Stomach (tissue), 8 donors: ENCODE measurements at regions not wholly inside any gene's neighbourhood (a gene's known extent, or its start where the extent isn't known, plus 50 kb on each side); places are given as distances from the start of the nearest gene placed in this dataset.

ENCODE experiments used
- DNase-seq, 2 donors: peaks; one replicate each; pipeline versions ENCODE4 v3.0.0 to v3.0.0-alpha.2; 2013 to 2019
- H3K27ac ChIP-seq, 5 donors: fragments of 200-600 bp in 4 of 5; sonication (generic) in 4 of 5; one replicate each; pipeline ENCODE4 v1.5.1; 2013 to 2019; ENCODE audit warnings: mild to moderate bottlenecking in 1 of 5, moderate library complexity in 1 of 5
- H3K27me3 ChIP-seq, 3 donors: fragments of 200-600 bp; sonication (generic); one replicate each; pipeline ENCODE4 v1.5.1; 2017 to 2019; ENCODE audit warnings: mixed run types in 1 of 3
- H3K36me3 ChIP-seq, 4 donors: fragments of 200-600 bp; sonication (generic); 1 replicate in 3 of 4; 2 replicates in 1 of 4; pipeline ENCODE4 v1.5.1; 2016 to 2019
- H3K4me1 ChIP-seq, 4 donors: fragments of 200-600 bp; sonication (generic); one replicate each; pipeline ENCODE4 v1.5.1; 2016 to 2019
- H3K4me3 ChIP-seq, 4 donors: fragments of 200-600 bp; sonication (generic) in 3 of 4; one replicate each; pipeline ENCODE4 v1.5.1; 2016 to 2019; ENCODE audit warnings: mild to moderate bottlenecking in 1 of 4
- H3K9me3 ChIP-seq, 4 donors: fragments of 200-600 bp; sonication (generic); one replicate each; pipeline ENCODE4 v1.5.1; 2016 to 2019
- CTCF ChIP-seq, 7 experiments: fragments of 450-650 bp in 4 of 7; fragments of 200-600 bp in 3 of 7; sonication (generic) in 3 of 7; IDR thresholded peaks; one replicate each; pipeline ENCODE4 v1.5.1; 2016 to 2019; ENCODE audit warnings: antibody characterized with exemption in 7 of 7, control low read depth in 2 of 7, mild to moderate bottlenecking in 1 of 7
- EP300 ChIP-seq: sonication (generic); formaldehyde crosslinking; IDR thresholded peaks from one replicate; pipeline ENCODE4 v1.6.1; 2017; ENCODE audit warnings: antibody characterized with exemption
- POLR2A ChIP-seq, 4 donors: fragments of 450-650 bp; IDR thresholded peaks; one replicate each; pipeline ENCODE4 v1.6.1; 2016; ENCODE audit warnings: antibody characterized with exemption in 4 of 4, control low read depth in 2 of 4, mild to moderate bottlenecking in 1 of 4, moderate library complexity in 1 of 4
- POLR2AphosphoS5 ChIP-seq, 3 donors: sonication (generic); formaldehyde crosslinking; IDR thresholded peaks; one replicate each; pipeline ENCODE4 v1.6.1; 2016; ENCODE audit warnings: antibody characterized with exemption in 3 of 3
- WGBS, 5 donors: extraction: QIAGEN DNeasy Blood & Tissue Kit in 3 of 5; methylation state at CpG; one replicate each; pipeline versions ENCODE4 v1.1.5 to v1.1.7; 2013 to 2018; 5-methylcytosine and 5-hydroxymethylcytosine counted together
- intact Hi-C: fragments of 100-400 bp; cut with DNase I; formaldehyde crosslinking; loops from one replicate; pipeline ENCODE4 v1.15.1; 2023; ENCODE audit warnings: low total_unique reads
- donor health status: healthy with polysubstance abuse.
- donor health status: Bipolar disorder and iron deficiency.
- donor health status: healthy.

- intact Hi-C loops, result no loop called here
- Histone ChIP-seq H3K4me3 (no peak overlapping the region), H3K27ac (no peak overlapping the region), H3K9me3 (no peaks in the 10 kb centered on the region), H3K36me3 (no peaks in the 10 kb centered on the region), H3K27me3 (no peaks in the 10 kb centered on the region), H3K4me1 (no peaks in the 10 kb centered on the region)
- WGBS, 5 donors, result 80 to 84% (median 82%) methylated on average over 6 of the region's 6 CpGs
- DNase-seq, result no peak
- TF ChIP-seq EP300 (no peak), POLR2AphosphoS5 (IDR thresholded peaks at IDR 0.05) (no peak), CTCF (IDR thresholded peaks at IDR 0.05) (no peak), POLR2A (IDR thresholded peaks at IDR 0.05) (no peak)
Observed at GRCh38 chr2:215590010-215590745, 154.3 kb upstream of the FN1 start.

- no peak overlapping the region for H3K27ac ChIP-seq
- no peaks in the 10 kb centered on the region for H3K27me3 ChIP-seq
- H3K4me3 ChIP-seq, result no peak overlapping the region
- TF ChIP-seq POLR2AphosphoS5 (IDR thresholded peaks at IDR 0.05), result no peak
- TF ChIP-seq EP300, result no peak
- TF ChIP-seq POLR2A (IDR thresholded peaks at IDR 0.05), result no peak
- TF ChIP-seq CTCF (IDR thresholded peaks at IDR 0.05), result no peak
- no peaks in the 10 kb centered on the region for H3K9me3 ChIP-seq
- 69 to 90% (median 83%) methylated on average over 1 of the region's 1 CpG for WGBS, 5 donors
- no peaks in the 10 kb centered on the region for H3K4me1 ChIP-seq
- DNase-seq, result no peak
- H3K36me3 ChIP-seq, result no peaks in the 10 kb centered on the region
- intact Hi-C loops, result no loop called here
Observed at GRCh38 chr2:215583881-215584280, 148.0 kb upstream of the FN1 start.

- WGBS, 5 donors, result 46 to 60% (median 51%) methylated on average over 3 of the region's 3 CpGs
- TF ChIP-seq POLR2AphosphoS5 (IDR thresholded peaks at IDR 0.05) (peak; percentile 22 to 42 (median 40)), CTCF (IDR thresholded peaks at IDR 0.05) (no peak)
- no peaks in the 10 kb centered on the region for H3K4me1 ChIP-seq
Observed at GRCh38 chr2:215579809-215580208, 143.9 kb upstream of the FN1 start.

GRCh38 chr2:215577356-215577755 is 141.5 kb upstream of the FN1 start:
- no peak for DNase-seq
- H3K36me3 ChIP-seq, result no peaks in the 10 kb centered on the region
- H3K4me3 ChIP-seq, result no peak overlapping the region
- H3K27me3 ChIP-seq, result no peaks in the 10 kb centered on the region
- no peaks in the 10 kb centered on the region for H3K9me3 ChIP-seq
- no peaks in the 10 kb centered on the region for H3K4me1 ChIP-seq
- TF ChIP-seq POLR2AphosphoS5 (IDR thresholded peaks at IDR 0.05), result no peak
- no peak for TF ChIP-seq POLR2A (IDR thresholded peaks at IDR 0.05)
- no peak for TF ChIP-seq CTCF (IDR thresholded peaks at IDR 0.05)
- no peak for TF ChIP-seq EP300
- H3K27ac ChIP-seq, result no peak overlapping the region
- intact Hi-C loops, result no loop called here

More at GRCh38 chr2:215579809-215580208, 143.9 kb upstream of the FN1 start:
- Histone ChIP-seq H3K9me3 (no peaks in the 10 kb centered on the region), H3K36me3 (no peaks in the 10 kb centered on the region), H3K4me3 (no peak overlapping the region), H3K27me3 (no peaks in the 10 kb centered on the region), H3K27ac (peak overlapping the region in 1 of 5 donors; percentile 39)
- peak in 1 of 2 donors; percentile 50 for DNase-seq
- intact Hi-C loops, result no loop called here
